GM21423 (cell line): ENCODE measurements at regions not wholly inside any gene's neighbourhood (a gene's known extent, or its start where the extent isn't known, plus 50 kb on each side); places are given as distances from the start of the nearest gene placed in this dataset.

Experiments used
- ATAC-seq: cut with Tn5 transposase; IDR thresholded peaks from one replicate; pipeline ENCODE4 v1.9.1; 2021; ENCODE audit warnings: mild to moderate bottlenecking, moderate library complexity; ENCODE audit not compliant: unreplicated experiment

DNA sequence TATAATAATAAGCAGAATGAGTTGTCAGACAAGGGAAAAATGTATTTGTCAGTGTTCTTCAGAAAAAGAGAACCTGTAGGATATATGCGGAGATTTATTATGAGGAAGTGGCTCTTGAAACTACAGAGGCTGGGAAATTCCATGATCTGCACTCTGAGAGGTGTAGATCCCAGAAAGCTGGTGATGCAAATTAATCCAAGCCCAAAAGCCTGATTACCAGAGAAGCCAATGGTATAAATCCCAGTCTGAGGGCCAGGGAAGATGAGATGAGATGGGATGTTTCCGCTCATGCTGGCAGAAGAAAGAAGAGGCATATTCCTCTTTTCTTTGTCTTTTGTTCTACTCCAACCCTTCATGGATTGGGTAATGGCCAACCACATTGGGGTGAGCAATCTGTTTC, 732.8 kb upstream of the IGFBP3 start:
- no peak for ATAC-seq

DNA sequence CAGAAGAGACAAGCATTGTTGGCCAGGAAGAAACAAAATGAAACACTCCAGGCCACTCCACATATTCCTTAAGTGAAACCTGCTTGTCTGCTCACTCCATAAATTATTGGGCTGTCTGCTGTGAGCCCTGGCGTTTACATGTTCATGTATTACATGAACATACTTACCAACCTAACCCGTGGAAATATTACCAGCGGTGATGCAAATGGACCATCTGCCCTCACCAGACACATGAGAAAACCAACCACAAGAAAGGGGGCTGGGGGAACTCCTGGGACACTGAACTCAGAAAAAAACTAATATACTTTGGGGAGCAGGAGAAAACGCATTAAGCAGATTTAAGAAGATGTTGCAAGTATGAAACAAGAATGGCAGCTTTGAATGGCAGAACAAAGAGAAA, 731.2 kb upstream of the IGFBP3 start:
- no peak for ATAC-seq

DNA sequence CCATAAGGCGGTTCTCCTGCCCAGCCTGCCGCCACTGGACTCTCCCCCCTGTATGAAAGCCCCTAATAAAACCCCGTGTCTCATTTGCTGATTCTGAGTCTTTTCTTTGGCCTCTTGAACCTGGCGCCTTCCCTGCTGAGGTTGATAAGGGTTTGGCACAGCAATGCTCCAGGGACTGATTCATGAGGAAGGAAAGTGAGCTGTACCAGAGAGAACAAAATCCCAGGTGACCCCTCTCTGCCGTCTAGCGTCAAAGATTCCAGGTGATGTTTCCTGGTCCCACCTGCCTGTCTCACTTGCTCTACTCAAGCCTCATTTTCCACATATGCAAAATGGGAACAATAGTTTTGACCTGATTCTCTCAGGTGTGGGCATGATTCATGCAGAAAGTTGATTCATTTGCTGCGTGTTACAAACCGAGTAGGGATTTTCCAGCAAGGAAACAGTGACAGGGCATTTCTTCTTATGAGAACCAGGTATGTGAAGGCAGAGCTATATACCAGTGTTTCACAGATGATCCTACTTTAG, 730.6 kb upstream of the IGFBP3 start:
- no peak for ATAC-seq

DNA sequence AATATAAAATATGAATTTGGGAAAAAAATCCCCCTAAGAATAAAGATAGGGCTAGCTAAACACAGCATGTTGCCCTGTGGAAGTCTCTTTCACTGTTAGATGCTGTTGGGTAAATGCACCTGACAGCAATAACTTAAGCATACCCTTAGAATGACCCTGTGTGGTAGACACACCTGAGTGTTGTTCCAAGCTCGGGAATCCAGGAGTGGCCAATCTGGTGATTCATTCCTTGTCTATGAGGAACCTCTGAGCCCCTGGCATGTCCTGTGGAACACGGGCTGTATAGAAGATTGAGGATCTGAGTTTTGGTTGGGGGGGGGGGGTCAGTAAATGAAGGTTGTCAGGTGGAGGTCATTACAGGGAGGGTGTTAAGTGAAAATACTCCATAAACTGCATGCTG, 730.0 kb upstream of the IGFBP3 start:
- no peak for ATAC-seq

DNA sequence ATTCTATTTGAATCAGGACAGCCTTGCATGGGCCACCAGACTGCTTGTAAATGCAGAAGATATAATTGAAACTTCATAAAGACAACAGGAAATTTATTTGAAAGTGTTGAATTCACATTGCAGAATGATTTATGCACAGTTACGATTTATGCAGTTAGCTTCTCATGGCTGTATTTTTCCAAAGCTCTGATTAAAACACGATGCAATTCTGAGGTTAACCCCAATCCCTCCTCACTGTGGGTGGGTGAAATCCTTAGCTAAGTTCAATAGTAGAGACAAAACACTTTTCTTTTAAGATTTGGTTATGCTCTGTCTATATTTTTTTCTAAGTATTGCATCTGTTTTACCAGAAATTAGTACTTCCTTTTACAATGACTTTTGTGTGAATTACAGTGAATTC, 728.8 kb upstream of the IGFBP3 start:
- ATAC-seq = no peak

DNA sequence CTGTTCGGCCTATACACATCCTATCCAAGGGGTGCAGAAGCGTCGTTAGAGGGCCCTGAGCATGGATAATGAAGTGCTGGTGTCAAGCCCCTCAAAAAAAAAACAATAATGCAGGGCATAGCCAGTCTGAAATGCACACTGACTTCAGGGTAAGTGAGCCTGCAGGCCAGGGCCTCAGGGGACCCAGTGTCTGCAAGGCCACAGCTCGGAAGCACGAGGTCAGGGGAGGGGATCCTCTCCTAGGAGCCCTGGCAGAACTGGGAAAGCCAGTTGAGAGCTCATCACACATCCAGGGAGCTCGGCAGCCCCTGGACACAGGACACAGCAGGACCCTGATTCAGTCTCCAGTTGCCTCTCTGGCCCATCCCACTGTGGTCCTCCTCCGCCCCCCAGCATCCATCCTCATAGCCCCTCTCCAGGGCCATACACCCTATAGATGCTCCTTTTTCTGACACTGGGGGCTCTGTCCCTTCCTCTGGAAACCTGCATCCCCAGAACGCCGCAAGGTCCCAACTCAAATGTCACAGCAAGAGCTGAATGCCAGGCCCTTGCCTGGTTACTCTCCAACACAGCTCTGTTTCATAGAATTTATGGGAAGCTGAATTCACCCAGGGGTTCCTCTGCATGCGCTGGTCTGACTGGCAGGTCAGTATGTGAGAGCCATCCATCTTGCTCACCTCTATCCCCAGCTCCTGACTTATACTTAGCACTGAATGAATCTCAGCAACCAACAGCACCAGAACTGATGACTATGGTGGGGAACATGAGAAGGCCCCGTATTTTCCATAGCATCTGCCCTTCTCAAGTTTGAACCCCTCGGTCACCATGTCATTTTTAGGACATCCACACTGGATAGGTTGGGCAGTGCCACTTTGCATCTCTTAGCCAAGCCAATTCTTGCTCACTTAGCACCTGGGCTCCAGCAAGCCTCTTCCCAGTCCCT, 717.0 kb upstream of the IGFBP3 start:
- no peak for ATAC-seq

DNA sequence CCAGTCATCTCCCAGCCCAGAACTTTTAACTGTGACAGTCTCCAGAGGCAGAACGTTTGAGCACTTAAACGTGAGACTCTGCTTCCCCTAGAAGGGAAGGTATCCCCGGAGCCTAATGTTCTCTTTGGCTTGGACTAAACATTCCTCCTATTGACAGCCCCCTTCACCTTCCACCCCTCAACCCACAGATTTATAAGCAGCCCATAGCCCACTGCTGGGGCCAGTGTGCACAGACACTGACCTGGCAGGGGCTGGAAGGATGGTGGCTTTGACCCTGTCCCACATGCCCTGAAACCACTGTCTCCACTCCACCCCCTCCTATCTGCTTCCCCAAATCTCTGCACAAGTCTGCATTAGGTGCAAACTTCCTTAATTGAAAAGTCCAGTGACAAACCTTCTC, 715.0 kb upstream of the IGFBP3 start:
- ATAC-seq = no peak

DNA sequence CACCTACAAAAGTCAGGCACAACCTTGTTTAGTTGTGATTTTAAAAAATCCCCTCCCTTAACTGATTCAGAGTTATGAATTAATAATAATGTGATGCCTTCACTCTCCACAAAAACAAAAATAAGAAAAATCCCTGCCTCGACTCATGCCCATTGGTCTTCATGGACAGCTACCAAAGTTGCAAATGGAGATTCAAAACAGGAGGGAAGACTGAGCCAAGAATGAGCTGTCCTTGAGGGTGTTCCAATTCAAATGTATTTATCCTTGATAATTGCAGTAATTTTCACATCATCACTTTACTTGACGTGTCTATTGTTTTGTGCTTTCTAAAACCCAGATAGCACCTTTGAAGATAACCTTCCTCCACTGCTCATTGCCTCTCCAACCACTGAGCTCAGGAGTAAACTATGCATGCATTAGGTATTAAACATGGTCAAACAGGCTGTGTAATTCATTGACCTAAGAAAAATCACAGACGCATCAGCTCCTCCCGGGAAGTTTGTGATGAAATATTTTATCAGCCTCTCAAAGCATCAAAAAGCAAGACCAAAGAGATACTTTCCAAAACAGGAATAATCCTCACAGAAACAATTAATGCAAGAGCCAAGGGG, 712.7 kb upstream of the IGFBP3 start:
- ATAC-seq = no peak

DNA sequence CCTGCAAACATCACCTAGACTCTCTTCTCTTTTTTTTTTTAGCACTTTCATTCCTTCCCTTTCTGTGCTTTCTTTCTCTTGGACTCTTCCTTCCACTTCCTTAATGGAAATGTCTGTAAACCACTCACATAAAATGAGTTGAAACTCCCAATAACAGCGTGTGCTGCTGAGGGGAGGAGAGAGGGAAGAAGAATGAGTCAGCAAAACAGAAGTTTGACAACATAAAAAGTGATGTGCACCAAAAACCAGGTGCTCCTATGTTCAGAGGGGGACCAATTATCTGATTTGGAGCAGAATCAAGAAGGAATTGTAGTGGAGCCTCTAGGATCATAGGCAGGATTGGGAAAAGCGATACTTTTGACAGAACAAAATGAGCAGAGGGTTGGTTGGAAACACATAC, 712.1 kb upstream of the IGFBP3 start:
- ATAC-seq = no peak

DNA sequence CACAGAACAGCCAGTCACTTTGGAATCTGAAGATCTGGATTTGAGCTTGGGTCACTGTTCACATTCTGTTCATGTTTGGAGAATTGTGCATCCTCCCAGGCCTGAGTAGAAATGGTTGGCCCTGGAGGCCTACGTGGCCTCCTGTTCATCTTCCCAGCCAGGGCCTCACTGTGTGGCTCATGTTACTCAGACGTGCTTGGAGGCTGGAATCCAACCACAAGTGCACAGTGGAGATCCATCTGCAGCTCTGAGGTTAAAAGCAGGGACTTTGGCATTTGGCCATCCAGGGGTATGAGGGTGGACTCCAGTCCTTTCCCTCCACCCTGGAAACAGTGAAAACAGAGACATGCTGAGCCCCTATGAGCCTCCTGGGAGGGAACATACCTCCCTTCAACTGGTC, 709.0 kb upstream of the IGFBP3 start:
- no peak for ATAC-seq

DNA sequence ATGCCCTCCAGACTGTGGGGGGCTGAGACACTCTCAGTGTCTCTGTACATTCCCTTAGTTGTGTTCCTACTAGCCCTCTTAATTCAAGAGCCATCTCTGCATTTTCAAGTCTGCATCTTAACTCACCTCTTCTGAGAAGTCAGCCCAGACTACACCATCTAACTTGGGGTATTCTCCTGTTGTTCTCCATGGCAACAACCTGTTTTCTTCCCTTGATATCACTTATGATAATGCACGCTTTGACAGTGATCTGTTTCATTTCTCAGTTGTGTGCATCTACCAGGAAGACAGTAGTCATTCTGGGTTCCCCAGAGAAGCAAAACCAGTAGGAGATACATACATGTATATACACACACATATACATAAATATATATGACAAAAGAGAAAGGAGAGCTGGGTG, 707.3 kb upstream of the IGFBP3 start:
- no peak for ATAC-seq

DNA sequence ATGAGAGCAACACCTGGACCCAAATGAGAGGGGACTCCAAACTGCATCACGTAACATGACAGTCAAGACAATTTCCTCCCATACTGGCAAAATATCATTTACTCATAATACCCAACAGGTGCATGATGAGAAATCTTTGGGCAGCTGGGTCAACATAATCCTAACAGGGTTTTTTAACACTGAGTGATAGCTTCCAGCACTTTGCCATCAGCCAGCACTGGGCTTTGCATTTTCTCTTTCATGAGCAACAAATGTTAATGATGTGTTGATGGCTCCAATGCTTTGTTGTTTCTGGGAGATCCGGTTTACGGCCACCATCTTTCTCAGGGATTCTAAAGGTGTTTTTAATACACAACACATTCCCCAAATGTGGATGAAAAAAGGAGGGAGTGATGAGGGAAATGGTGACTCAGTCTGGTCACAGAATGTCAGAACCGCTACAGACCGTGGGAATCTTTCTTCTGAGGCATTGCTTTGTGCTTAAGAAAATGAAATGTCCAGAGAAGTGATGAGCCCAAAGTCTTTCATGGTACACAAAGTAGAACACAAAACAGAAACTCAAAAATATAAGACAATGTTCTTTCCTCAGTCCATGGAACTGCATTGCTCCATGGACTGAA, 705.7 kb upstream of the IGFBP3 start:
- no peak for ATAC-seq

DNA sequence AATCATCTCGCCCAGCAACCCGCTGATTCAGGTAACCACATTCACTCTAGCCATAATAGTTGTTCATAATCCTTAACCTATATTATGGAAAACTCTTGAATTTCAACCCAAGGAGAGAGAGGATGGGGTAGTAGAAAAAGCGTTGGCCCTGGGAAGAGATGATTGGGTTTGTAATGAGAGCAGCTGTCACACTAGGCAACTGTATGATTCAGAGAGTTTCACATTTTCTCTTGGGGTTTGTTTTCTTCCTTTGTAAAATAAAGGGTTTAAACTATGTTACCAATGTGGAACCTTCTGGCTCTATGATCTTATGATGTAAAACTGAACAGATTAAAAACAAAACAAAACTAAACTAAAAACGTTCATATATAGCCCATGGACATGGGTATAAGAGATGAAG, 705.2 kb upstream of the IGFBP3 start:
- ATAC-seq = no peak

DNA sequence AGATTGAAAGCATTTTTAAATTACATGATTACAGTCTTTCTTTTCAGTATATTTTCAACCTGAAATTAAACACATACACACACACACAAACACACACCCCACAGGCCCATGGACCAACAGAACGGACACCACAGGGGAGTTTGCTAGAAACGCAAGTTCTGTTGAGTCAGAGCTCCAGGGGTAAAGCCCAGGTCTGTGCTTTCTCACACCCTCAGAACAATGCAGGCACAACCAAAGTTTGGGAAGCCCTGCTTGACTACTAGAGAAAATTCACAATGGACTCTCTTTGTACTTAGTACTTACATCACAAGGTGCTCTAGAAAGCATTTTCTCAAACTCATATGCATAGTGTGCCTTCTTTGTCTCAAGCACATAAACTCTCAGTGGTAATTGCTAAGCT, 704.0 kb upstream of the IGFBP3 start:
- ATAC-seq = no peak

DNA sequence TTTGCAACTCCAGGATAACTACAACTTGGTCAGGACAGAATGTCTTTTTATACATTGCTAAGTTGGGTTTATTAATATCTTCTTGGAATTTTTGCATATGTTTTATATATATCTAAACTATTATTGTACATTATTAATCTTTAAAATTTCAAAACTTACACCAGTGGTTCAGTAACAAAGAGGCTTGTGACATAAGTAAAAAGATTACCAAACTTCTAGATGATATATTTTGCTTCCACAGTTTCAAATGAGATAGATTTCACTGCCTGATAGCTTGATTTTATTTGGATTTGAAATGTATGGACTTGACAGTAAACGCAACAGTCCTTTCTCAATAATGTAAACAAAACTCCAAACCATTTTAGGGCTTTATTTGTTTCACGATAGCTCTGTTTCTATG, 701.2 kb upstream of the IGFBP3 start:
- ATAC-seq = no peak

DNA sequence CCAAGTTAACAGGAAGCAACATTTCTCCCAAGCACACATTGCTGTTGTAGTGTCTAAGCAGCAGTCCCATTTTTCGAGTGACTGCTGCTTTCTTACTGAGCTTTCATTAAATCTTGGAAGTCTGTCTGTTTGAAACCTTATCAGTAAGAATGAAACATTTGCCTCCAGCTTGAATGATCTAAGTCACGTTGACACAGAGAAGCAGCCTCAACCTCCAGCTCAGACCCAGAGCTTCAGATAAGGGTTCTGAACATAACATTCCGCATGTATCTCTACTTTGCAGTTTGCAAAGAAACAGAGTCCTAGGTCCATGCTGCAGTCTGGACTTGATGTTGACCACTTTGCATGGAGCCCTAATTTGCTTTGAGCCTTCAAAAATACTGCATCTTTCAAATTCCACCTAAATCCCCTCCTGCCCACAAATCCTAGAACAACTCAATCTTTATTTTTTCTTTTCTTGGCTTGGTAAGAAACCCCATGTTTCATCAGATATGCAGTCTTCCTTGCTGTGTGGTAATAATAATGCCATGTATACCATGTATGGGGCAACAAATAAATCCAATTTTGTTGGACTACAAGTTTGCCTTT, 698.7 kb upstream of the IGFBP3 start:
- no peak for ATAC-seq

DNA sequence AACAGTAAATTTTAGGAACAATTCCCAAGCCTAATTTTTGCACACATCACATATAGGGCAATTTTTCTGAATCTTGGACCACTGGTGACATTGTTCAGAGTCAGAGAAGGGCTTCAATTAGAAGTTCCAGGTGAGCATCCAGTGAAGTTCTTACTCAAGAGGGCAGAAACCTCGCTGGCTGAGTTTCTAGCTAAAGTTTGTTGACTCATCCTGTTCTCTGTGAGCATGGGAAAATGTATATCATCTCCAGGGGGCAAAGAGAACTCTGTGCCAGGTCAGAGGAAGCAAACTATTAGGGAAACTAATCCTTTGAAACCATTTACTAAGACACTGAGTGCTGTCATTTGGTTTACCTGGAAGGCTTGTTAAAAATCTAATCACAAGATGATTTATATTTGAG, 695.6 kb upstream of the IGFBP3 start:
- no peak for ATAC-seq

DNA sequence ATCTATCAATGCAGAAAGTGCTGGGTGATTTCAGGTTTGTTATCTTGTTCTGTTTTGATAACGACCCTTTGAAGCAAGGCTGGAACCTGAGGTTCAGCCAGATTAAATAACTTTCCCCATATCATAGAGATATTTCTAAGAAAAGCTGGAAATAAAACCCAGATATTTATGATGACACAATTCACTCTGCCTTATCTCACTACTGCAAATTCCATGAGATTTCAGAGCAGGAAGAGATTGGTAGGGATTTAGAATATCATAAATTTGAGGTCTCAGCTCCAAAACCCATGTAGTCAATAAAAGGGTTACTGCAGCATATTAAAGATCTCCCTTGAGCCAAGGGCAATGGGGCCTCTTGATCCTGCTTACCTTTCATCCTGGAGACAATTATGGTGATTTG, 692.5 kb upstream of the IGFBP3 start:
- ATAC-seq = no peak

DNA sequence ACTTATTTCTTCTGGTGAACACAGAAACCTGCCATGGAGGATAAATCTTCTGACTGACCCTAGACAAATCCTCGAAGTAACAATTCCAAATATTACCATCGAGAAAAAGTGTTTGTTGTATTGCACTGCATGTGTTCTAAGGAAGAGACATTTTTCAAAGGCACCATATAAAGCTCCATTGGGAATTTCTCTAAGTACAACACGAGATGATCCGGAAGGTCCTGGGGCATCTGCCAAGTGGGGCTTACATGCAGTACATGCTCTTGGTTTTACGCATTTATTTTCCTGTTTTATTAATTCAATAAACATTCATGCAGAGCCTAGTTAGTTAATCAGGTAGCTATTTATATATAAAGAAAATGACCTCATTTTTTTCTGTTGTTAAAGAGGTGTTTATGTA, 692.0 kb upstream of the IGFBP3 start:
- no peak for ATAC-seq

DNA sequence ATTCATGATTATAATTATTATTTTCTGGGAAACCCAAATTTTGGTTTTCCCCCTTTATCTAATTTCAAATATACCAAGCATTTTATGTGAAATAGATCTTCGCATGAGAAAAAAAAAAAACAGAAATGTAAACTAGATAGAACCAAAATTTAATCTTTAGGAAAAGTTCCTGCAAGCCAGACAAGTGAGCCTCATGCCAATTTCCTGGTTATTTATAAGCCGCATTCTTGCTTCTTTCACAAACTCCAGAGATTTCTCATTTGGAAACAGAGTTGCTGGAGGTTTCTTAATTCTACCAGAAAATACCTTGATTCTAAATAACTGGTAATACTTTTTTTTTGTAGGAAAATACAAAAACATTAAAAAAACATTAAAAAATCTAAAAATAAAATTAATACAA, 690.4 kb upstream of the IGFBP3 start:
- no peak for ATAC-seq

DNA sequence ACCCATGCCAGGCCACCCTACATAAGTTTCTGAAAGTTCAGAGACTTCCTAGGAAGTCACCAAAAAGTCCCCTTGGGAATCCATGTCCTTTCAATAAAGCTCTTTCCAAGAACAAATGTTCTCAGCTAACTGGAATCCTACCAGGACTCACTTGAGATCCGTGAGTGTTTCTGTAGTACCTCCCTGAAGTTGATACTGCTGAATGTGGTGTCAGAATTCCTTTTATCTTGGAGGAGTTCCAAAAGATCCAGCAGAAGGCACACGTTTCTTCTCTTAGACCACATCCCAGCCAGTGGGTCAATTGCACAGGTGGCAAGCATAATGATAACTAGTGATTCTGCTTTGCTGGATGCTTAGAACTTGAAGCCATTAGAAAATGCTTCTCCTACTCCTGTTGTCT, 689.7 kb upstream of the IGFBP3 start:
- no peak for ATAC-seq

DNA sequence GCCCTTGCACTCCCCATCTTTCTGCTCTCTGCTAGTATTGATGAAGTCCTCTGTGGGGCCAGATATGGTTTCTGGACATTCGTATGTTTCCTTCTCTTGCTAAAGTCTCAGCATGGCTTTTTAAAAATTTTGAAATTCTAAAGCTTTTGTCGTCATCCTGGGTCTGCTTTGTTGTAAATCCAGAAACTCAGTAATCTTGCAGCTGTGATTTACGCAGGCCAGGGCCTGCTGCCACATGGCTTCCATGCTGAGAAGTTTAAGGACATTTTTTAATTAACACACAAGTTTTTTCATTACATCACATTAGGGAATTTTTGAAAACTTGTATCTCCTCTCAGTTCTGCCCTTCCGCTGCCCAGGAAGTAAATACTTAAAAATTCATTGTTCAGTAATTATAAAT, 686.1 kb upstream of the IGFBP3 start:
- no peak for ATAC-seq
